ENCODE measurements at regions not wholly inside any gene's neighbourhood (a gene's known extent, or its start where the extent isn't known, plus 50 kb on each side); places are given as distances from the start of the nearest gene placed in this dataset.

DNA sequence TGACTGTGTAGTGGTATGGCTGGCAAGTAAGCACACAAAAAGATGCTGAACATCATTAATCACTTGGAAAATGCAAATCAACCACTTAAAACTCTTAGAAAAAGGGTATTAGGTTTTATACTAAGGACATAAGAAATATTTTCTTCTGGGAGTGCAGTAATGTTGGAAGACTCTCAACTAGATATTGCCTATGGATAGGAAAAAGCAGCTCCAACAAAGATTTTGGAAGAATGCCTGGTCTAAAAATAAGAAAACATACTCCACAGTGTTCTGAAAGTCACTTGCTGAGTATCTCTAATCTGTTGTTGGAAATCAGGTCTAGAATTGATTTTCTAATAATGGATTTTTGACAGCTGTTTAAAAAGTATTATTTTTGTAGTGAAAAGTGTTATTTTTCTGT lies 50.8 kb upstream of the PHYHIPL start:
- Mint-ChIP-seq H3K4me3 (no peak overlapping the region), H3K27ac (no peak overlapping the region), H3K36me3 (peaks cover 3% of the 10 kb centered on the region), H3K4me1 (ENCODE audit: unreplicated experiment) (peaks cover 16% of the 10 kb centered on the region), H3K27me3 (no peaks in the 10 kb centered on the region), H3K9me3 (peaks cover 10% of the 10 kb centered on the region)
- no peak for TF ChIP-seq CTCF (conservative IDR thresholded peaks at IDR 0.05)
- no peak for DNase-seq (ENCODE audit: extremely low spot score, unreplicated experiment)

- no peaks in the 10 kb centered on the region for H3K27me3 Mint-ChIP-seq
- peaks cover under 1% of the 10 kb centered on the region for H3K36me3 Mint-ChIP-seq
- H3K9me3 Mint-ChIP-seq: peaks cover 10% of the 10 kb centered on the region
- H3K27ac Mint-ChIP-seq: peak overlapping the region; percentile 79
- peaks cover 16% of the 10 kb centered on the region for H3K4me1 Mint-ChIP-seq (ENCODE audit: unreplicated experiment)
- H3K4me3 Mint-ChIP-seq: peak overlapping the region; percentile 1
- DNase-seq (ENCODE audit: extremely low spot score, unreplicated experiment): no peak
- TF ChIP-seq CTCF (conservative IDR thresholded peaks at IDR 0.05): no peak
These were observed 50.2 kb upstream of the PHYHIPL start for GRCh38 chr10:59126261-59126660.
